SK-N-SH (cell line): ENCODE measurements at regions not wholly inside any gene's neighbourhood (a gene's known extent, or its start where the extent isn't known, plus 50 kb on each side); places are given as distances from the start of the nearest gene placed in this dataset.

Experiments used
- CTCF ChIA-PET: fragments of 300-600, 350-600 bp; formaldehyde crosslinking; extraction: SDS; loops from one replicate; lab custom pipeline; 2021; lab: Yijun Ruan, JAX
- POLR2A ChIA-PET: fragments of 350-600 bp; sonication (Branson Sonifier 250); formaldehyde crosslinking; extraction: SDS; loops from one replicate; lab custom pipeline; 2020; ENCODE audit warnings: antibody characterized with exemption, inconsistent platforms; lab: Yijun Ruan, JAX
- DNase-seq: peaks from one replicate; pipeline ENCODE4 v3.0.0; 2012
- H2AFZ ChIP-seq: fragments of 200-600 bp; sonication (generic); 2 replicates; pipeline ENCODE4 v1.8.1; 2016; ENCODE audit warnings: antibody characterized with exemption, mild to moderate bottlenecking, low read depth
- H3F3A ChIP-seq: fragments of 200-600 bp; sonication (generic); replicated peaks from 2 replicates; pipeline ENCODE3; 2016; ENCODE audit warnings: antibody characterized with exemption, mild to moderate bottlenecking; ENCODE audit not compliant: insufficient read depth
- H3K27ac ChIP-seq, 2 experiments: fragments of 200-500 bp in 1 of 2; fragments of 200-600 bp in 1 of 2; sonication (Bioruptor generic) in 1 of 2; sonication (generic), shearing (Covaris generic) in 1 of 2; 2 replicates each; pipeline versions ENCODE4 v1.5.1 to v1.6.1; 2014 to 2016; ENCODE audit warnings: low read depth in 2 of 2, inconsistent platforms in 1 of 2, low read length in 1 of 2, mild to moderate bottlenecking in 1 of 2, mixed read lengths in 1 of 2
- H3K27me3 ChIP-seq: fragments of 200-600 bp; sonication (generic), shearing (Covaris generic); 2 replicates; pipeline ENCODE4 v1.6.1; 2016; ENCODE audit warnings: mixed run types; ENCODE audit not compliant: insufficient read depth
- H3K36me3 ChIP-seq, 2 experiments: fragments of 200-500 bp in 1 of 2; fragments of 200-600 bp in 1 of 2; sonication (Bioruptor generic) in 1 of 2; sonication (generic) in 1 of 2; replicated peaks in 1 of 2; 2 replicates each; pipeline versions ENCODE3 to v1.5.1; 2014 to 2016; ENCODE audit warnings: low read length in 1 of 2, mild to moderate bottlenecking in 1 of 2; ENCODE audit not compliant: insufficient read depth in 2 of 2, control insufficient read depth in 1 of 2
- H3K4me1 ChIP-seq, 2 experiments: fragments of 200-500 bp in 1 of 2; fragments of 200-600 bp in 1 of 2; sonication (Bioruptor generic) in 1 of 2; sonication (generic), shearing (Covaris generic) in 1 of 2; 2 replicates each; pipeline versions ENCODE4 v1.5.1 to v1.6.1; 2014 to 2016; ENCODE audit warnings: low read depth in 1 of 2, low read length in 1 of 2, mixed run types in 1 of 2; ENCODE audit not compliant: insufficient read depth in 2 of 2, control insufficient read depth in 1 of 2
- H3K4me2 ChIP-seq: fragments of 200-600 bp; sonication (generic), shearing (Covaris generic); 2 replicates; pipeline ENCODE4 v1.6.1; 2017; ENCODE audit warnings: mixed run types
- H3K4me3 ChIP-seq, 2 experiments: fragments of 200-500 bp in 1 of 2; fragments of 200-600 bp in 1 of 2; sonication (Bioruptor generic) in 1 of 2; sonication (generic), shearing (Covaris generic) in 1 of 2; 2 replicates each; pipeline versions ENCODE4 v1.5.1 to v1.8.1; 2014 to 2016; ENCODE audit warnings: low read depth in 2 of 2, inconsistent platforms in 1 of 2, low read length in 1 of 2, mild to moderate bottlenecking in 1 of 2, mixed read lengths in 1 of 2, moderate library complexity in 1 of 2
- H3K79me2 ChIP-seq: fragments of 200-600 bp; sonication (generic); 2 replicates; pipeline ENCODE4 v1.8.1; 2017; ENCODE audit warnings: mild to moderate bottlenecking; ENCODE audit not compliant: insufficient read depth
- H3K9ac ChIP-seq: fragments of 200-600 bp; sonication (generic); 2 replicates; pipeline ENCODE4 v1.6.1; 2017; ENCODE audit warnings: mixed run types
- H3K9me2 ChIP-seq: fragments of 200-600 bp; sonication (generic); 2 replicates; pipeline ENCODE4 v1.6.1; 2017; ENCODE audit warnings: mixed run types
- H3K9me3 ChIP-seq: fragments of 200-600 bp; sonication (generic); 2 replicates; pipeline ENCODE4 v1.6.1; 2017; ENCODE audit warnings: mixed run types, mild to moderate bottlenecking, moderate library complexity
- H4K20me1 ChIP-seq: fragments of 200-600 bp; sonication (generic); 2 replicates; pipeline ENCODE4 v1.6.1; 2017; ENCODE audit warnings: mild to moderate bottlenecking, mixed run types; ENCODE audit not compliant: insufficient read depth
- CHD2 ChIP-seq: fragments of 150-350 bp; IDR thresholded peaks from 2 replicates; pipeline ENCODE4 v1.6.1; 2018; ENCODE audit warnings: low read length; ENCODE audit not compliant: partially characterized antibody
- CTCF ChIP-seq: fragments of 200-600 bp; sonication (generic); IDR thresholded peaks from 2 replicates; pipeline ENCODE4 v1.6.1; 2017; ENCODE audit warnings: antibody characterized with exemption, mild to moderate bottlenecking, moderate library complexity
- ELF1 ChIP-seq: IDR thresholded peaks from 2 replicates; pipeline ENCODE4 v1.4.0; 2012
- EP300 ChIP-seq, 2 experiments: IDR thresholded peaks; 2 replicates each; pipeline versions ENCODE4 v1.4.0 to v1.6.1; 2012; ENCODE audit warnings: borderline replicate concordance in 1 of 2, low read depth in 1 of 2, low read length in 1 of 2
- FOSL2 ChIP-seq: IDR thresholded peaks from 2 replicates; pipeline ENCODE4 v1.4.0; 2012; ENCODE audit warnings: low read depth, mild to moderate bottlenecking, moderate library complexity, borderline replicate concordance
- FOXJ3 ChIP-seq: sonication (generic); formaldehyde crosslinking; IDR thresholded peaks from 2 replicates; pipeline ENCODE4 v1.5.1; 2020; ENCODE audit warnings: mild to moderate bottlenecking, missing genetic modification reagents
- FOXM1 ChIP-seq: IDR thresholded peaks from 2 replicates; pipeline ENCODE4 v1.4.0; 2012; ENCODE audit warnings: low read depth, mild to moderate bottlenecking
- GABPA ChIP-seq: IDR thresholded peaks from 2 replicates; pipeline ENCODE4 v1.4.0; 2012; ENCODE audit warnings: low read depth, mild to moderate bottlenecking
- MEF2A ChIP-seq: IDR thresholded peaks from 2 replicates; pipeline ENCODE4 v1.4.0; 2012; ENCODE audit warnings: low read depth, borderline replicate concordance
- NFIC ChIP-seq: IDR thresholded peaks from 2 replicates; pipeline ENCODE4 v1.4.0; 2012; ENCODE audit warnings: borderline replicate concordance
- NRF1 ChIP-seq: IDR thresholded peaks from 2 replicates; pipeline ENCODE4 v1.6.1; 2012; ENCODE audit warnings: low read depth, mild to moderate bottlenecking, low read length
- POLR2AphosphoS5 ChIP-seq: IDR thresholded peaks from 2 replicates; pipeline ENCODE4 v1.6.1; 2012; ENCODE audit warnings: low read depth, low read length
- REST ChIP-seq: IDR thresholded peaks from 2 replicates; pipeline ENCODE4 v1.6.1; 2012; ENCODE audit warnings: mild to moderate bottlenecking, low read depth, low read length, moderate library complexity
- SIN3A ChIP-seq: IDR thresholded peaks from 2 replicates; pipeline ENCODE4 v1.6.1; 2012; ENCODE audit warnings: low read depth, mild to moderate bottlenecking, low read length, moderate library complexity, borderline replicate concordance
- SMC3 ChIP-seq: IDR thresholded peaks from 2 replicates; pipeline ENCODE4 v1.6.1; 2012; ENCODE audit warnings: low read depth, low read length, improper control_type of control experiment
- TCF12 ChIP-seq: IDR thresholded peaks from 2 replicates; pipeline ENCODE4 v1.4.0; 2012
- TEAD4 ChIP-seq: IDR thresholded peaks from 2 replicates; pipeline ENCODE4 v1.4.0; 2012; ENCODE audit warnings: mild to moderate bottlenecking, borderline replicate concordance; ENCODE audit not compliant: insufficient read depth
- USF1 ChIP-seq: IDR thresholded peaks from 2 replicates; pipeline ENCODE4 v1.4.0; 2012; ENCODE audit warnings: low read depth, borderline replicate concordance
- ZBTB33 ChIP-seq: IDR thresholded peaks from 2 replicates; pipeline ENCODE4 v1.4.0; 2012; ENCODE audit warnings: low read depth, borderline replicate concordance
- WGBS: methylation state at CpG from one replicate; pipeline ENCODE4 v1.1.6; 2017; ENCODE audit warnings: low lambda C conversion rate; 5-methylcytosine and 5-hydroxymethylcytosine counted together

GRCh38 chr1:2948001-2948750 is 73.1 kb upstream of the ACTRT2 start:
- WGBS, result 11% methylated on average over 8 of the region's 20 CpGs
- no peak overlapping the region for H3K4me2 ChIP-seq
- H3F3A ChIP-seq, result no peaks in the 10 kb centered on the region
- no peaks in the 10 kb centered on the region for H3K79me2 ChIP-seq
- H3K4me1 ChIP-seq, result no peaks in the 10 kb centered on the region
- no peaks in the 10 kb centered on the region for H3K9me2 ChIP-seq
- no peaks in the 10 kb centered on the region for H3K9me3 ChIP-seq
- ChIA-PET POLR2A (no interaction called here), CTCF (interaction anchor here (0.6 to 1.3 kb wide), 3 partner anchors 75 to 469 kb away, joined by 3 read pairs; no protein-coding TSS in a partner anchor)
- H3K9ac ChIP-seq, result no peak overlapping the region
- H3K27me3 ChIP-seq, result no peaks in the 10 kb centered on the region
- DNase-seq, result no peak
- no peak overlapping the region for H2AFZ ChIP-seq
- no peak for TF ChIP-seq CHD2
- TF ChIP-seq FOXM1, result no peak
- no peak for TF ChIP-seq EP300 (IDR thresholded peaks at IDR 0.05; ENCODE audit: borderline replicate concordance in 1 of 2, low read depth in 1 of 2, low read length in 1 of 2)
- TF ChIP-seq TEAD4, result no peak
- no peak for TF ChIP-seq TCF12
- TF ChIP-seq NRF1, result no peak
- no peak for TF ChIP-seq REST
- TF ChIP-seq ZBTB33, result no peak
- TF ChIP-seq FOSL2, result no peak
- TF ChIP-seq FOXJ3 (CRISPR knock-in tag), result no peak
- no peak for TF ChIP-seq NFIC
- TF ChIP-seq CTCF, result no peak
- TF ChIP-seq GABPA, result no peak
- TF ChIP-seq MEF2A, result no peak
- no peak for TF ChIP-seq ELF1
- TF ChIP-seq USF1, result no peak
- no peak for TF ChIP-seq POLR2AphosphoS5
- TF ChIP-seq SMC3, result no peak
- no peak for TF ChIP-seq SIN3A
- no peak overlapping the region for H3K27ac ChIP-seq
- no peaks in the 10 kb centered on the region for H3K36me3 ChIP-seq
- H3K4me3 ChIP-seq, result no peak overlapping the region
- no peaks in the 10 kb centered on the region for H4K20me1 ChIP-seq
